Body of pancreas (tissue), 4 donors: ENCODE measurements at regions not wholly inside any gene's neighbourhood (a gene's known extent, or its start where the extent isn't known, plus 50 kb on each side); places are given as distances from the start of the nearest gene placed in this dataset.

Experiments
- POLR2A ChIP-seq, 3 donors: fragments of 450-650 bp; IDR thresholded peaks; one replicate each; pipeline ENCODE4 v1.6.1; 2016; ENCODE audit warnings: antibody characterized with exemption in 3 of 3, mild to moderate bottlenecking in 2 of 3
- TF ChIP-seq, protein P1 (sequence below), 7 experiments: fragments of 450-650 bp in 4 of 7; fragments of 200-600 bp in 3 of 7; sonication (generic) in 3 of 7; IDR thresholded peaks; one replicate each; pipeline ENCODE4 v1.5.1; 2016 to 2019; ENCODE audit warnings: antibody characterized with exemption in 7 of 7

DNA sequence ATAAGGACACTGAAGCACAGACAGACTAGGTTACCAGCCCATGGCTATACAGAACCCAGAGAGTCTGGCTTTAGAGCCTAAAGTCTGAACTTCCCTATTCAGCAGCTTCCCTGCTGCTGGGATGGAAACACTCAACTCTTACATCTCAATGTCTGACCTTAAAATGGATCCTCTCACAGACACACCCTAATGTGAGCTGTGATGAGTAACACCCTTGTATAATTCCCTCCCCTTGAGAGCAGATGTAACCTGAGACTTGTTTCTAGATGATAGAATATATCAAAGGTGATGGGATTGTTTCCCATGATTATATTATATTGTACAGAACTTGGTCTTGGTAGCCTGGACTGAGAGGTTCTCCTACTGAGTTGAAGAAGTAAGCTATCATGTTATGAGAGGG is 577.1 kb upstream of the KLHL29 start:
- TF ChIP-seq, protein P1, sequence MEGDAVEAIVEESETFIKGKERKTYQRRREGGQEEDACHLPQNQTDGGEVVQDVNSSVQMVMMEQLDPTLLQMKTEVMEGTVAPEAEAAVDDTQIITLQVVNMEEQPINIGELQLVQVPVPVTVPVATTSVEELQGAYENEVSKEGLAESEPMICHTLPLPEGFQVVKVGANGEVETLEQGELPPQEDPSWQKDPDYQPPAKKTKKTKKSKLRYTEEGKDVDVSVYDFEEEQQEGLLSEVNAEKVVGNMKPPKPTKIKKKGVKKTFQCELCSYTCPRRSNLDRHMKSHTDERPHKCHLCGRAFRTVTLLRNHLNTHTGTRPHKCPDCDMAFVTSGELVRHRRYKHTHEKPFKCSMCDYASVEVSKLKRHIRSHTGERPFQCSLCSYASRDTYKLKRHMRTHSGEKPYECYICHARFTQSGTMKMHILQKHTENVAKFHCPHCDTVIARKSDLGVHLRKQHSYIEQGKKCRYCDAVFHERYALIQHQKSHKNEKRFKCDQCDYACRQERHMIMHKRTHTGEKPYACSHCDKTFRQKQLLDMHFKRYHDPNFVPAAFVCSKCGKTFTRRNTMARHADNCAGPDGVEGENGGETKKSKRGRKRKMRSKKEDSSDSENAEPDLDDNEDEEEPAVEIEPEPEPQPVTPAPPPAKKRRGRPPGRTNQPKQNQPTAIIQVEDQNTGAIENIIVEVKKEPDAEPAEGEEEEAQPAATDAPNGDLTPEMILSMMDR (IDR thresholded peaks at IDR 0.05): no peak
- TF ChIP-seq POLR2A (IDR thresholded peaks at IDR 0.05): no peak
